ENCODE measurements at regions not wholly inside any gene's neighbourhood (a gene's known extent, or its start where the extent isn't known, plus 50 kb on each side); places are given as distances from the start of the nearest gene placed in this dataset.

DNA sequence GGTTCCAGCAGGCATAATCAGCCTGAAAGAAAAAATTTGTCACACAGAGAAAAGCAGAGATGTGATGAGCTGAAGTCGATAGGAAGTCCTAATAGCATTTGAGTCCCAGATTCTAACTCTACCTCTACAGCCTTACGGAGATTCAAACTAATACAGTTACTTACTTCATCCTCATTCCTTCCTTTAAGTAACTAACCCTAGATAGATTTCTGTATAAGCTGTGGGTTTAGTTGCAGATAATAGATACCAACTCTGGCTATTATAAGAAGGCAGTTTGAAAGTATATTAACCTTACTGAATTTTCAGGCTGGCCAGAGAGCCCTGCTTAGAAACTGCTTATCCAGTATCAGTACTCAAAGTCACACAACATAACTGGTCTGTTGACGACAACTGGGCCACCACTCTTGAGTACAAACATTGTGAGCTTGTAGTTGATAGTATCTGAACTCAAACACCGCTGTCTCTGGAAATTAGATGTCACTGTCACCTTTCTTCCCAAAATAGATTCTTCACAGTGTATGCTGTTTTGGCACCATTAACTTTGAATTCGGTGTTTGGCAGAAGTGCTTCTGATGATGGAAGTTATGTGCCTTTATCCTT, 484.3 kb downstream of the DIPK2A start:
- H3K9ac ChIP-seq (ENCODE audit: control insufficient read depth, extremely low read depth, insufficient read depth, low read length) = no peak overlapping the region
- H3K9me1 ChIP-seq (ENCODE audit: control insufficient read depth, extremely low read depth, insufficient read depth, low read length) = no peaks in the 10 kb centered on the region
- no peaks in the 10 kb centered on the region for H3K79me2 ChIP-seq (ENCODE audit: control insufficient read depth, insufficient read depth, low read length)
- no peak for DNase-seq (ENCODE audit: low read depth, low spot score)
- no peaks in the 10 kb centered on the region for H3K36me3 ChIP-seq (ENCODE audit: control insufficient read depth in 2 of 2, extremely low read depth in 1 of 2, insufficient read depth in 2 of 2, low read length in 2 of 2)
- H3K4me2 ChIP-seq (ENCODE audit: control insufficient read depth, extremely low read depth, insufficient read depth, low read depth, low read length) = no peak overlapping the region
- no peak for TF ChIP-seq EZH2 (IDR thresholded peaks at IDR 0.05; ENCODE audit: low read length)
- TF ChIP-seq, protein P1, sequence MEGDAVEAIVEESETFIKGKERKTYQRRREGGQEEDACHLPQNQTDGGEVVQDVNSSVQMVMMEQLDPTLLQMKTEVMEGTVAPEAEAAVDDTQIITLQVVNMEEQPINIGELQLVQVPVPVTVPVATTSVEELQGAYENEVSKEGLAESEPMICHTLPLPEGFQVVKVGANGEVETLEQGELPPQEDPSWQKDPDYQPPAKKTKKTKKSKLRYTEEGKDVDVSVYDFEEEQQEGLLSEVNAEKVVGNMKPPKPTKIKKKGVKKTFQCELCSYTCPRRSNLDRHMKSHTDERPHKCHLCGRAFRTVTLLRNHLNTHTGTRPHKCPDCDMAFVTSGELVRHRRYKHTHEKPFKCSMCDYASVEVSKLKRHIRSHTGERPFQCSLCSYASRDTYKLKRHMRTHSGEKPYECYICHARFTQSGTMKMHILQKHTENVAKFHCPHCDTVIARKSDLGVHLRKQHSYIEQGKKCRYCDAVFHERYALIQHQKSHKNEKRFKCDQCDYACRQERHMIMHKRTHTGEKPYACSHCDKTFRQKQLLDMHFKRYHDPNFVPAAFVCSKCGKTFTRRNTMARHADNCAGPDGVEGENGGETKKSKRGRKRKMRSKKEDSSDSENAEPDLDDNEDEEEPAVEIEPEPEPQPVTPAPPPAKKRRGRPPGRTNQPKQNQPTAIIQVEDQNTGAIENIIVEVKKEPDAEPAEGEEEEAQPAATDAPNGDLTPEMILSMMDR (optimal IDR thresholded peaks at IDR 0.05 in 1 of 3, IDR thresholded peaks at IDR 0.05 in 1 of 3, conservative IDR thresholded peaks at IDR 0.05 in 1 of 3; ENCODE audit: extremely low read depth in 1 of 3, insufficient read depth in 2 of 3, low read length in 3 of 3) = no peak
- H4K20me1 ChIP-seq (ENCODE audit: control insufficient read depth, extremely low read depth, insufficient read depth, low read length) = no peaks in the 10 kb centered on the region
- H3K4me1 ChIP-seq (ENCODE audit: control insufficient read depth, extremely low read depth, insufficient read depth, low read length) = no peaks in the 10 kb centered on the region
- H3K4me3 ChIP-seq (ENCODE audit: control insufficient read depth in 2 of 3, extremely low read depth in 1 of 3, insufficient read depth in 2 of 3, low read depth in 1 of 3, low read length in 3 of 3) = no peak overlapping the region
- dilution Hi-C loops (cut with MboI; ENCODE audit: extremely low pct_ligation_motif_present, low sequenced_read_pairs) = no loop called here
- H3K27ac ChIP-seq (ENCODE audit: control insufficient read depth, insufficient read depth, low read length) = no peak overlapping the region
- FAIRE-seq = no peak
- no peaks in the 10 kb centered on the region for H3K27me3 ChIP-seq (ENCODE audit: control insufficient read depth, extremely low read depth, insufficient read depth, low read length)
- no peaks in the 10 kb centered on the region for H3K9me3 ChIP-seq (ENCODE audit: control insufficient read depth, low read depth, low read length)
- no peak overlapping the region for H2AFZ ChIP-seq (ENCODE audit: control insufficient read depth, low read length)

DNA sequence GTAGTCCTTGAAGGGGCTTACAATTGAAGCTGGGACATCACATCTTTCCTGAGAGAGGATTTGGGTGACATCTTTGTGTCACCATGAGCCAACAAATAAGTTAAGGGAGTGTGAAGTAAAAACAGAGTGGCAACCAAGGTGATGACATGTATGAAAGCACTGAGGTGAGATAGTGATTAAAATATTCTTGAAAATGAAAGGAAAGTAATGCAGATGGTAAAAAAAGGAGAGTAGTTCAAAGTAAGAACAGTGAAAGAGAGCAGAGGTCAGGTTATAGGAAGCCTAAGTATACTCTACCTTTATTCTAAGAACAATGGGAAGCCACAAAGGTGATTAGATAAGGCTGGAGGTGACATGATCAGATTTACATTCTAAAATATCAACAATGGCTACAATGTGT, 486.1 kb downstream of the DIPK2A start:
- Histone ChIP-seq H3K27me3 (ENCODE audit: control insufficient read depth, extremely low read depth, insufficient read depth, low read length) (no peaks in the 10 kb centered on the region), H3K4me2 (ENCODE audit: control insufficient read depth, extremely low read depth, insufficient read depth, low read depth, low read length) (no peak overlapping the region), H3K4me3 (ENCODE audit: control insufficient read depth in 2 of 3, extremely low read depth in 1 of 3, insufficient read depth in 2 of 3, low read depth in 1 of 3, low read length in 3 of 3) (no peak overlapping the region), H4K20me1 (ENCODE audit: control insufficient read depth, extremely low read depth, insufficient read depth, low read length) (no peaks in the 10 kb centered on the region), H3K9me3 (ENCODE audit: control insufficient read depth, low read depth, low read length) (no peaks in the 10 kb centered on the region), H3K27ac (ENCODE audit: control insufficient read depth, insufficient read depth, low read length) (no peak overlapping the region), H2AFZ (ENCODE audit: control insufficient read depth, low read length) (no peak overlapping the region), H3K36me3 (ENCODE audit: control insufficient read depth in 2 of 2, extremely low read depth in 1 of 2, insufficient read depth in 2 of 2, low read length in 2 of 2) (no peaks in the 10 kb centered on the region), H3K4me1 (ENCODE audit: control insufficient read depth, extremely low read depth, insufficient read depth, low read length) (no peaks in the 10 kb centered on the region), H3K9ac (ENCODE audit: control insufficient read depth, extremely low read depth, insufficient read depth, low read length) (no peak overlapping the region), H3K9me1 (ENCODE audit: control insufficient read depth, extremely low read depth, insufficient read depth, low read length) (no peaks in the 10 kb centered on the region), H3K79me2 (ENCODE audit: control insufficient read depth, insufficient read depth, low read length) (no peaks in the 10 kb centered on the region)
- TF ChIP-seq EZH2 (IDR thresholded peaks at IDR 0.05; ENCODE audit: low read length) = no peak
- TF ChIP-seq, protein P1 (optimal IDR thresholded peaks at IDR 0.05 in 1 of 3, IDR thresholded peaks at IDR 0.05 in 1 of 3, conservative IDR thresholded peaks at IDR 0.05 in 1 of 3; ENCODE audit: extremely low read depth in 1 of 3, insufficient read depth in 2 of 3, low read length in 3 of 3) = no peak
- no peak for DNase-seq (ENCODE audit: low read depth, low spot score)
- dilution Hi-C loops (cut with MboI; ENCODE audit: extremely low pct_ligation_motif_present, low sequenced_read_pairs) = no loop called here
- no peak for FAIRE-seq
